AG08395 (cell line): ENCODE measurements at regions not wholly inside any gene's neighbourhood (a gene's known extent, or its start where the extent isn't known, plus 50 kb on each side); places are given as distances from the start of the nearest gene placed in this dataset.
"Not testable (repeated sequence)": the region's sequence is repeated elsewhere in the genome, so short reads cannot be mapped to it uniquely, and the experiment has no call there.

Source experiments
- DNase-seq: peaks from one replicate; pipeline ENCODE4 v3.0.0; 2012; ENCODE audit warnings: mixed read lengths, low spot score

GRCh38 chr16:86075839-86076440, 177.0 kb downstream of the IRF8 start:
- no peak for DNase-seq

GRCh38 chr16:86076606-86077005, 177.6 kb downstream of the IRF8 start:
- no peak for DNase-seq

GRCh38 chr16:86077243-86077940, 178.4 kb downstream of the IRF8 start:
- DNase-seq = no peak

GRCh38 chr16:86078121-86078600, 179.2 kb downstream of the IRF8 start:
- no peak for DNase-seq

- not testable (repeated sequence) for DNase-seq
Observed at GRCh38 chr16:86078711-86079110, 179.7 kb downstream of the IRF8 start.

GRCh38 chr16:86079255-86079885, 180.4 kb downstream of the IRF8 start:
- DNase-seq = no peak

GRCh38 chr16:86080131-86080875, 181.3 kb downstream of the IRF8 start:
- no peak for DNase-seq

GRCh38 chr16:86080982-86081381, 182.0 kb downstream of the IRF8 start:
- no peak for DNase-seq

GRCh38 chr16:86082418-86083030, 183.6 kb downstream of the IRF8 start:
- no peak for DNase-seq

- DNase-seq = no peak
Observed at GRCh38 chr16:86083382-86084002, 184.5 kb downstream of the IRF8 start.

GRCh38 chr16:86085161-86085611, 186.2 kb downstream of the IRF8 start:
- no peak for DNase-seq

- DNase-seq = no peak
Observed at GRCh38 chr16:86085795-86086194, 186.8 kb downstream of the IRF8 start.

- no peak for DNase-seq
Observed at GRCh38 chr16:86086471-86086870, 187.5 kb downstream of the IRF8 start.

GRCh38 chr16:86087011-86087895, 188.3 kb downstream of the IRF8 start:
- DNase-seq = no peak

GRCh38 chr16:86087896-86088230, 188.9 kb downstream of the IRF8 start:
- DNase-seq = no peak

- no peak for DNase-seq
Observed at GRCh38 chr16:86088287-86088686, 189.3 kb downstream of the IRF8 start.

GRCh38 chr16:86088816-86089215, 189.9 kb downstream of the IRF8 start:
- no peak for DNase-seq

GRCh38 chr16:86089334-86089900, 190.5 kb downstream of the IRF8 start:
- DNase-seq = no peak

- DNase-seq = no peak
Observed at GRCh38 chr16:86089991-86090390, 191.0 kb downstream of the IRF8 start.

GRCh38 chr16:86090461-86091170, 191.7 kb downstream of the IRF8 start:
- no peak for DNase-seq
